Upper lobe of left lung (tissue), 4 donors: ENCODE measurements at regions not wholly inside any gene's neighbourhood (a gene's known extent, or its start where the extent isn't known, plus 50 kb on each side); places are given as distances from the start of the nearest gene placed in this dataset.
"Not testable (repeated sequence)": the region's sequence is repeated elsewhere in the genome, so short reads cannot be mapped to it uniquely, and the experiment has no call there.

Experiments used
- CTCF ChIP-seq, 6 experiments: fragments of 450-650 bp in 4 of 6; fragments of 200-600 bp in 2 of 6; sonication (generic) in 2 of 6; IDR thresholded peaks; one replicate each; pipeline ENCODE4 v1.5.1; 2016 to 2019; ENCODE audit warnings: antibody characterized with exemption in 6 of 6
- EP300 ChIP-seq, 4 donors: sonication (generic); formaldehyde crosslinking; IDR thresholded peaks; one replicate each; pipeline ENCODE4 v1.5.1; 2017; ENCODE audit warnings: antibody characterized with exemption in 4 of 4, control low read depth in 2 of 4
- POLR2A ChIP-seq, 4 donors: fragments of 450-650 bp; IDR thresholded peaks; one replicate each; pipeline ENCODE4 v1.5.1; 2016 to 2017; ENCODE audit warnings: antibody characterized with exemption in 4 of 4, mild to moderate bottlenecking in 2 of 4
- POLR2AphosphoS5 ChIP-seq, 2 donors: sonication (generic); formaldehyde crosslinking; IDR thresholded peaks; one replicate each; pipeline ENCODE4 v1.5.1; 2017; ENCODE audit warnings: antibody characterized with exemption in 2 of 2

- TF ChIP-seq CTCF, EP300, POLR2AphosphoS5, POLR2A (IDR thresholded peaks at IDR 0.05): not testable (repeated sequence)
Observed at GRCh38 chr18:46229641-46230040, 125.5 kb downstream of the HAUS1 start.
